ENCODE measurements at regions not wholly inside any gene's neighbourhood (a gene's known extent, or its start where the extent isn't known, plus 50 kb on each side); places are given as distances from the start of the nearest gene placed in this dataset.

DNA sequence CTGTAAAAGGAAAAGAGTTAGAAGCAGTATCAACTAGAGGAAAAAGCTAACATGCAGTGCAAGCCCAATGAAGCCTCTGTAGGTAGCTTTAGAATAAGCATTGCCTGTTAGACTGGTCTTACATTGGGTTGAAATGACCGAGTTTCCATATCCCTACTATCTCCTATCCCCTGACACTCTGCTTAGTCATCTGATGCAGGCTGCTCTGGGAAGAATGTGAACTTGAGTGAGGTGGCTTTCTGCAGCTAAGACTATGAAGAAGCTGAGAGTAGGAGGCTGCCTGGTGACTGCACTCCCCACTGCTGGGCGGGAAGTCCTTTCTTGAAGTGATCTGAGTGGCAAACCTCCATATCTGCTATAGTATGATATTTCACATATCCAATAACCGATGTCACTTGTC lies 64.7 kb downstream of the OXSM start:
- no peak for TF ChIP-seq SUZ12 (IDR thresholded peaks at IDR 0.05; ENCODE audit: extremely low read depth, insufficient read depth, insufficient read length)
- TF ChIP-seq YY1 (IDR thresholded peaks at IDR 0.05; ENCODE audit: insufficient read depth, insufficient read length) = no peak

Measured in NT2/D1 (cell line).